Cardiac fibroblast (primary cell): ENCODE measurements at regions not wholly inside any gene's neighbourhood (a gene's known extent, or its start where the extent isn't known, plus 50 kb on each side); places are given as distances from the start of the nearest gene placed in this dataset.

Experiments
- DNase-seq, 2 donors: peaks; one replicate each; pipeline versions ENCODE4 v3.0.0 to v3.0.0-alpha.2; 2010; ENCODE audit warnings: low read depth in 2 of 2
- H3K4me3 ChIP-seq, 2 donors: replicated peaks in 1 of 2; 1 replicate in 1 of 2; 2 replicates in 1 of 2; pipeline ENCODE4 v1.5.1; 2011; ENCODE audit warnings: low read depth in 2 of 2, low read length in 2 of 2, mild to moderate bottlenecking in 2 of 2, moderate library complexity in 1 of 2
- TF ChIP-seq, protein P1 (sequence below): IDR thresholded peaks from one replicate; pipeline ENCODE4 v1.5.1; 2011; ENCODE audit warnings: low read depth, mild to moderate bottlenecking, low read length, inconsistent platforms

DNA sequence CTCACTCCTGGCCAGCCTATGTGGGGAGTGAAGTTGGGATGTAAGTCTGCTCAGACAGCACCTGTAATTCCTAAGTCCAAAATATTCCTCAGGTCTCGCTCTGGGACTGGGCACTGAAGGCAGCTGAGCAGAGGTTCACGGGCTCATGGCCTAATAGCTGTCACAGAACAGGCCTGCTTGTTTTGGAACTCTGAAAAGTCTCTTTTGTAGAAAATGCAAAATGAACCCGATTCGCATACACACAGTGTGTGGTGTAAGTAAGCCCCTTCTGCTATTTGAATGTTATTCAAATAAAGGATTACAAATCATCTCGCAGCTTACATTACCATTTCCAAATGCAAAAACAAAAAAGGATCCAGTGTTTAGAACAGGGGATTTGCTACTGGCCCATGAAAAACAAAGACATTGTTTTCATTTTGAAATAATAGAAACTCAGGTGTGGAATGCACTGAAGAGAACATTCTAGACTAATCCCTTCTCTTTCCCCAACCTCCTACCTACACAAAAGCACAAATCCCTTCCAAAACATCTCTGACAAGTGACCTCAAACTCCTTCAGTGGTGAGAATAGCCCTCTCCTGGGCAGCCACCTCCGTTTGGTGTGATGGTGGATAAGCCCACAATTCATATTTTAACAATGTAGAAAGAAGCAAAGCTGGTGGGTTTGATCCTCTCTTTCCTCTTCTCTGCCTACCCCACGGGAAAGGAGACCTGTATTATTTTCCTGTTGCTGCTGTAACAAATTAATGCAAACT lies 118.3 kb upstream of the NCK2 start:
- TF ChIP-seq, protein P1, sequence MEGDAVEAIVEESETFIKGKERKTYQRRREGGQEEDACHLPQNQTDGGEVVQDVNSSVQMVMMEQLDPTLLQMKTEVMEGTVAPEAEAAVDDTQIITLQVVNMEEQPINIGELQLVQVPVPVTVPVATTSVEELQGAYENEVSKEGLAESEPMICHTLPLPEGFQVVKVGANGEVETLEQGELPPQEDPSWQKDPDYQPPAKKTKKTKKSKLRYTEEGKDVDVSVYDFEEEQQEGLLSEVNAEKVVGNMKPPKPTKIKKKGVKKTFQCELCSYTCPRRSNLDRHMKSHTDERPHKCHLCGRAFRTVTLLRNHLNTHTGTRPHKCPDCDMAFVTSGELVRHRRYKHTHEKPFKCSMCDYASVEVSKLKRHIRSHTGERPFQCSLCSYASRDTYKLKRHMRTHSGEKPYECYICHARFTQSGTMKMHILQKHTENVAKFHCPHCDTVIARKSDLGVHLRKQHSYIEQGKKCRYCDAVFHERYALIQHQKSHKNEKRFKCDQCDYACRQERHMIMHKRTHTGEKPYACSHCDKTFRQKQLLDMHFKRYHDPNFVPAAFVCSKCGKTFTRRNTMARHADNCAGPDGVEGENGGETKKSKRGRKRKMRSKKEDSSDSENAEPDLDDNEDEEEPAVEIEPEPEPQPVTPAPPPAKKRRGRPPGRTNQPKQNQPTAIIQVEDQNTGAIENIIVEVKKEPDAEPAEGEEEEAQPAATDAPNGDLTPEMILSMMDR: no peak
- DNase-seq: no peak

DNA sequence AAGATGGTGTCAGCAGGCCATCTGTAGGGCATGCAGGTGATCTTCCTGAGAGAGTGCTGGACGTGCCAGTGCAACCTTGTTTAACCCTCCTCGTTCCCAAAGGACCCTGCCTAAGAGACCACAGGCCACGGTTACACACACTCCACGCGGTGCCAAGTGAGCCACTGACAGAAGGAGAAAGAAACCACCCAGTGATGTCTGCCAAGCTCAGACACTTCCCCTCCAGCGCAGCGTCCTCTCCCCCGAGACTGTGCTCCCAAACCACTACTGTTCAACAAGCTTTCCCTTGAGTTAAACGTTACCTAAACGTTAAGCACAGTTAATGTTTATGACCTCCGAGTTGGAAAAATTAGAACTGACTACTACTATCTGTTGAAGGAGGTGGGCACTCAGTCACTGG lies 119.1 kb upstream of the NCK2 start:
- no peak overlapping the region for H3K4me3 ChIP-seq
- no peak for DNase-seq
- TF ChIP-seq, protein P1: no peak

More for the DNA sequence above, 118.3 kb upstream of the NCK2 start:
- H3K4me3 ChIP-seq: no peak overlapping the region

DNA sequence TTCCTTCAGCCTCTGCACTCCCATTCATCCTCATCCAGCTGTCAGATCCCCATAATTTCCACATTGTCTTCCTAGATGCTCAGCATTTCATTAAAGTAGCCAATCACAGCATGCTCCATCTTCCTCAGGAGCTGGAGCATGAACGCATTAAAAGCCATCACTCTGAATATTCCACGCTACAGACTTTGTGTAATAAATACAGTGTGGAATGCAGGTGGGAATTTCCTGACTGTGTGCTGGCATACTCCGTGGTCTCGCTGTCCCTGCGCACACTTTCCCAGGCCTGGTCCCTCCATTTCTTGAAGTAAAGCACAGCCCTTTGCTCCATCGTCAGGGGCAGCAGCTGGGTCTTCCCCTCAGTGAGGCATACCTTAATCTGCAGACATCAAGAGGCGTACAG lies 123.7 kb upstream of the NCK2 start:
- no peak overlapping the region for H3K4me3 ChIP-seq
- DNase-seq: no peak
- TF ChIP-seq, protein P1: no peak

DNA sequence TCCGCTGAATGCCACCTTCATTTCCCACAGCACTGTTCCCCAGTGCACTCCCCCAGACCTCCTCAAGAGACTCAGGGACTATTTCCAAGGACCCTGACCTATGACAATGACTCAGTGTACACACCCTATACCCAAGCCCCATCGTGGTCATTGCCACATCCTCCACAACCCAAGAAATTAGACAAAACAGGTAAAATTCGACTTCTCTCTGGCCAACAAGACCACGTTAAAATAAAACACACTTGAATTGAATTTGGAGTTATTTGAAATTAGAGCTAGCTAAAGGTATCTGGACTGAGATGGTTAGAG lies 126.4 kb upstream of the NCK2 start:
- DNase-seq: no peak
- TF ChIP-seq, protein P1: no peak

DNA sequence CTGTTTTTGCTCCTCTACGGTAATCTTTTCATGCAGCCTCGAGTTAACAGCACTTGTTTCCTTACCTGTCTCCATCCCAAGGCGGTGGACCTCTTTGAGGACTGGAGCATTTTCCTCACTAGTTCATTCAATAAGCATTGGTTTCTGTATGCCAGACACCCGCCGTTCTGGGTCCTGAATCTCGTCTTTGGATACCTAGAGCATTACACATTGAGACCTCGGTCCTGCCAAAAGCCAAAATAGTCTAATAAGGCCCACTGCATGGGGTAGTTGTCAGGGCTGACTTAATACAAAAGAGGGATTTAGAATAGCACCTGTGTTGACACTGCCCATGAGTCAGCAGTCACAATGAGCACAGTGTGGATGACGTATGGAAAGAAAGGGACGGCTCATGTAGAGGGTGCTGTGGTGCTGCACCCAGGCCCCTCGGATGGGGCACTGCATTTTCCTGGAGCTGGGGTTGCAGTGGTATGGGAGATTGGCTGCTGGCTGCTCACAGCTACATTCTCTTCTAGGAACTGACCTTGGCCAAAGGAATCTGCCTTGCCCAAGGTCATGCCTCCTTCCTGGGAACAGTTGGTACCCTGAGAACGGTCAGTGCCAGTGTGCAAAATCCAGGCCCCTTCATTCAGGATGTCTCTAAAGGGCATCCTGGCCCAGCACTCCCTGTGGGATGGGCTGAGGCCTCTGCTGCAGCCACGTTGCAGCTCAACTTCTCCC lies 126.9 kb upstream of the NCK2 start:
- no peak overlapping the region for H3K4me3 ChIP-seq
- DNase-seq: no peak
- TF ChIP-seq, protein P1: no peak

More for the DNA sequence above, 126.4 kb upstream of the NCK2 start:
- H3K4me3 ChIP-seq: no peak overlapping the region

DNA sequence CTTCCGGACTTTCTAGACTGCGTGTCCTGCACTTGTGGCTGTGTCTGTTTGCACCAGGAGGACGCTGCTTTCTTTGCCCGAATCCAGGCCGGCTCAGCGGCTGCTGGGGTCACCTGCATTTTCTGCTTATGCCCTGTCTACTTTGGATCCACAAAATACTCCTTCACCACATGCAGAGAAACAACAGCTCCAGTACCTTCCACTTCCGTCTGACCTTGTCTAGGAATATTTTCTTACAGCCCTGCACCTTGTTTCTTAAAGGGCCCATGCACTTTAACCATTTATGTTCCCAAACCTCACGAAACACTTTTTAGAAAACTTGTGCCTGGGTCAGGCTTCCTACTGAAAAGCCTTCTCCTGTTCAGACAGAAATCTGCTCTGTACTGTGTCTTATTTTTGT lies 129.4 kb upstream of the NCK2 start:
- TF ChIP-seq, protein P1: no peak
- no peak for DNase-seq
- no peak overlapping the region for H3K4me3 ChIP-seq
